SIG-M5 (cell line): ENCODE measurements at regions not wholly inside any gene's neighbourhood (a gene's known extent, or its start where the extent isn't known, plus 50 kb on each side); places are given as distances from the start of the nearest gene placed in this dataset.
"Not testable (repeated sequence)": the region's sequence is repeated elsewhere in the genome, so short reads cannot be mapped to it uniquely, and the experiment has no call there.

ENCODE experiments used
- DNase-seq: peaks from one replicate; lab custom pipeline; 2025; lab: John Stamatoyannopoulos, UW

DNA sequence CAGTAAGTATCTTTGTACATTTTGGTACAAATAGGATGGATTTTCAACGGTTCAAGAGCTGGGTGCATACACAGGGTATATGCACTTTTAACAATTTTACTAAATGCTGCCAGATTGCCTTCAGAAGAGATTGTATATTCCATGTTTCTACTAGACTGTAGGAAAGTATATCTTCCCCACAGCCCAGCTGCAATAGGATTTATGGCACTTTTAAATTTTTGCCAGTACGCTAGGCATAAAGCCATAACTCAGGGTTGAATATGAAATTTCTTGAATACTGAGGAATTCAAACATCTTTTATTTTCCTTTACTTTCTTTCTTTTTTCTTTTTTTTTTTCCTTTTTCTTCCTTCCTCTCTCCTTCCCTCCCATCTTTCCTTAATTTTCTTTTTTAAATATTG lies 78.7 kb upstream of the SULF2 start:
- no peak for DNase-seq

GRCh38 chr20:47863315-47863965 lies 78.2 kb upstream of the SULF2 start:
- no peak for DNase-seq

DNA sequence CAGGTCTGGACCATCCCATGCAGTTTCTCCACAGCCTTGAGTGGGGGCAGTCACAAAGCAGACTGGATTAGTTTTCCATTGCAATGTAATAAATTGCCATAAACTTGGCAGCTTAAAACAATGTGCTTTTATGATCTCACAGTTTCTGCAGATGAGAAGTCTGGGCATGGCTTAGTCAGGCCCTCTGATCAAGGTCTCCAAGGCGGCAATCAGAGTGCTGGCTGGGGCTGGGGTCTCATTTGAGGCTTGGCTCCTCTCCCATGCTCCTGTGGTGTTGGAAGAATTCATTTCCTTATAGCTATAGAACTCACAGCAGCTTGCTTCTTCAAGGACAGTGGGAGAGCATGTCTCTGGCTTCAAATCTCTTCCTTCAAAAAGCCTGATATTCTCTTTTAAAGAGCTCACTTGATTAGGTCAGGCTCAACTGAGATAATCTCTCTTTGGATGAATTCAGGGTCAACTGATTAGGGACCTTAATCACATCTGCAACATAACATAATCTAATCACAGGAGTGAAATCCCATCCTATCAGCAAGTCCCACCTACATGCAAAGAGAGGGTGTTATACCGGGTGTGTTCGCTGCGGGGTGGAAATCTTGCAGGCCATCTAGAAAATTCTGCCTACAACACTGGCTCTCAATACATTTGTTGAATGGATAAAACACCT lies 77.4 kb upstream of the SULF2 start:
- no peak for DNase-seq

DNA sequence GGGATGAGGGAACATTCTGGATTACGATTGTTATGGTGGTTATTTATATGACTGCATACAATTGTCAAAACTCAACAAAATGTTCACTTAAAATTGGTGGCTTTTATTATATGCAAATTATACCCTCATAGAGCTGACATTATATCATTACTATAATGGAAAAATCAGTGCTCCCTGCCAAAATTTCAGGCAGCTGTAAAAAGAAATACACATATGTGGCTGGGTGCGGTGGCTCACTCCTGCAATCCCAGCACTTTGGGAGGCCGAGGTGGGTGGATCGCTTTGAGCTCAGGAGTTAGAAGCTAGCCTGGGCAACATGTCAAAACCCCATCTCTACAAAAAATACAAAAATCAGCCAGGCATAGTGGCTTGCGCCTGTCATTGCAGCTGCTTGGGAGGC lies 75.8 kb upstream of the SULF2 start:
- no peak for DNase-seq

- DNase-seq, result no peak
Measured at GRCh38 chr20:47860049-47860830, 75.0 kb upstream of the SULF2 start.

DNA sequence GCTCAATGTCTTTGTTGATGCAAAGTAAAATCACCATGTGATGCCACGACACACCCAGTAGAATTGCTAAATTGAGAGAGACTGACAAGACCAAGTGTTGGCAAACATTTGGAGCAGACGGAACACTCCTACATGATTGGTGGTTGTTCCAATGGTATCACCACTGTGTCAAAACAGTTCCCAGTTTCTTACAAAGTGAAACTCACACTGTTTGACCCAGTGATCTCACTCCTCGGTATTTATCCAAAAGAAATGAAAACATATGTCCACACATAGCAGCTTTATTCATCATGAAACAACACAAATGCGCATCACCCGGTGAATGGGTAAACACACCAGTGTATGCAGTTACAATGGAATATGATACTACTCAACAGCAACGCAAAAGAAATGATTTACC lies 74.0 kb upstream of the SULF2 start:
- no peak for DNase-seq

DNA sequence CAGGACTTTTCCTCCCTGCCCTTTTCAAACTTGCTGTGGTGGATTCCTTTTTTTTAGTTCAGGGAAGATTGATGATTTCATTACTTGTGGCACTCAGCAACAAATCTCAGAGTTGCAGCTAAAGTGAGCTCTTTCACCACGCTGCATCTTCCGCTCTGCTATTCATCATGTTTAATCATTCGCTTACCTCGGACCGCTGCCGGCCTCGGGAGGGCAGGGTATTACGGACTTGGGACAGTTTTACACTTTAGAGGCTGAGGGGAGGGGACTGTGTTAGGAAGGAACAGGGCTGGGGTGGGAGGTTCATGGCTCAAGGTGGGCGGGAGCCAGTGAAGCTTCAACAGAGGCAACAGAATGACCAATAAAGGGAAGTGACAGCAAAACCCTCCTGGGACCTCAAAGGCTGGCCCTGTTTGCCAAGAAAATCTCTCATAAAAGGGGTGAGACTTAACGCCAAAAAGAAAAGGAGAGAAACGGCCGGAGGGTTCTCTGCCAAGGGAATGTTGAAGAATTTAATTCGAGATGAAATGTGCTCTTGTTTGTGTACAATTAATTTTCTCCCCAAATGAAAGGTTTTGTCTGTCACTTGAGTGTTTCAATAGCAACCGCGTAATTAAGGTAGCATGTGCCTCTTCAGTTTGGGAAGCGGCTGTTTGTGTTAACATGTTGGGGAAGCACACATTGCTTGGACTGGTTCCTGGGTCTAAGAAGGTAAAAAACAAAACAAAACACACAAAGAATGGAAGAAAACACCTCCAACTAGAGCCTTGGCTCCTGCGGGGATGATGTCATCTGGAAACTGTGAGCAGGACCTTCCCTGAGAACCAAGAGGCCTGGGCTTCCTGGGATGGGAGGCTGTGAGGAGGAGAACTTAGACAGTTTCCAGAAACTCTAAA lies 72.5 kb upstream of the SULF2 start:
- no peak for DNase-seq

GRCh38 chr20:47857187-47857568 lies 71.9 kb upstream of the SULF2 start:
- no peak for DNase-seq

- DNase-seq, result no peak
Measured at GRCh38 chr20:47855799-47856198, 70.5 kb upstream of the SULF2 start.

DNA sequence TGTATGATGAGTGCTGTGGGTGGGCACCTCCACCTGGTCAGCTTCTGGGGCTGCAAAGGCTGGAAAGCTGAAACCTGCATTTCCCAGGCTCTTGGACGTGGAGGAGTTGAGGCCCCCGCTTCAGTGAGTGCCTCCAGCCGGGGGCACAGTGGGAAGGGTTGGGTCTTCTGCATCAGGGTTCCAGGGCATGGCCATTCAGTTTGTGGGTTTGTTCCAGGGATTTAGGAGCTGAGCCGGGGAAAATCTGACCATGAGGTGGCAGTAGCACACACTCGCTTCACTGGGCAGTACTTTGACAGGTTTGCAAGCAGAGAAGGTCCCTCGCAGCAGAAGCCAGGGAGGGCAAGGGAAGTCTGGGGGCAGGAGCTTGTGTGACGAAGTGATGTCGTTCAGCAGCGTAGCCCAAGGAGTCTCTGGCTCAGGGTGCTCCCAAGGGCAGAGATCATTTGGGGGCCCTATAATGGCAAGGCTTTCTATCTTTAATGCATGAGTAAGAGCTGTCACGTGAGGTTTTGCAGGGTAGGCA lies 69.5 kb upstream of the SULF2 start:
- DNase-seq, result no peak

GRCh38 chr20:47851774-47852173 lies 66.5 kb upstream of the SULF2 start:
- no peak for DNase-seq

- DNase-seq, result no peak
Measured at GRCh38 chr20:47850146-47850545, 64.9 kb upstream of the SULF2 start.

DNA sequence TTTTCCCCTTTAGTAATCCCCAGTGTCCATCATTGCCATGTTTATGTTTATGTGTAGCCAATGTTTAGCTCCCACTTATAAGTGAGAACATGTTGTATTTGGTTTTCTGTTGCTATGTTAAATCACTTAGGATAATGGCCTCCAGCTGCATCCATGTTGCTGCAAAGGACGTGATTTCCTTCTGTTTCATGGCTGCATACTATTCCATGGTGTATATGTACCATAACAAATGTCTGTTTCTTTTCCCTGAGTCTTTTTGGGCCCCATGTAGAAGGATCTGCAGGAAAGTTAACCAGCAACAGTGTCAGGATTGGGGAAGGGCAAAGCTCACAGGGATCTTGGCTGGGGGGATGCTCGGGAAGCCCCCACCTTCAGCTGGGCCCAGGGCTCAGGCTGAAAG lies 64.3 kb upstream of the SULF2 start:
- DNase-seq, result no peak

DNA sequence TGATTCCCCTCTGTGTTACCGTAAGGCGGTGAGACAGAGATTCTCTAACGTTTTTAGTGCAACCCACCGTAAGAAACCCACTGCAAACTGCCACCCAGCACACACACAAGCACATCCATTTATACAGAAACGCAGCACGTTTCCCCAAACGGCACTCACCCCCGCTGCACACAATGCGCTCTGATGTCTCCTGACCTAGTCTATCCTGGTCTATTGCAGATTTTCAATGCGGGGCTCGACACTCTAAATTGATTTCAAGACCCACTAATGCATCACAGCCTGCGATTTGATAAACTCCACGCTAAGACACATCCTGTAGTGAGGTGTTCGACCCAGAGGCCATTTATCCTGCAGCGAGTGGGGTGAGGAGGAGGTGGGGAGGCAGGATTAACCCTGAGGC lies 63.7 kb upstream of the SULF2 start:
- no peak for DNase-seq

- DNase-seq, result not testable (repeated sequence)
Measured at GRCh38 chr20:47848534-47848933, 63.3 kb upstream of the SULF2 start.

DNA sequence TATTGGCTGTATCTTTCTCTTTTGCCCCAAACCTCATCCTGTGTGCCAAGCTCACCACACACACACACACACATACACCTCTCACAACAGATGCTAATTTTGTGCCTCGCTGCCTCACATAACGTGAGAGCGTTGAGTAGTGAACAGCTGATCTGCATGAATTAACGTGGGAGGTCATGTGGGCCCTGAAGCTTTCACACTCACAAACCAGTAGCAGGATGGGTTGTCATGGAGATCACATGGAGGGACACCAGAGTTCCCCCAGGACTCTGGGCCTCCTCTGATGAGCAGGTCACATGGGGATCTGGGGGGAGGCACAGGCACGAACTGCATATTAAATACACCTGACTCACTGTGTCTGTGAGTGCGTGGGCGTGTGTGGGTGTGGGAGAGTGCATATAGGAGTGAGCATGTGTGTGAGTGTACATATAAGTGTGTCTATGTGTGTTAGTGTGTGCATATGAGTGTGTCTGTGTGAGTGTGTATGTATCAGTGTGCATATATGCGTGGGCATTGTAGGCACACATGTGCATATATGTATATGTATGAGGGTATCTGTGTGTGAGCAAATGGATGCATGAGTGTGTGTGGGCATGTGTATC lies 62.7 kb upstream of the SULF2 start:
- no peak for DNase-seq

GRCh38 chr20:47847220-47847619 lies 61.9 kb upstream of the SULF2 start:
- DNase-seq, result not testable (repeated sequence)

DNA sequence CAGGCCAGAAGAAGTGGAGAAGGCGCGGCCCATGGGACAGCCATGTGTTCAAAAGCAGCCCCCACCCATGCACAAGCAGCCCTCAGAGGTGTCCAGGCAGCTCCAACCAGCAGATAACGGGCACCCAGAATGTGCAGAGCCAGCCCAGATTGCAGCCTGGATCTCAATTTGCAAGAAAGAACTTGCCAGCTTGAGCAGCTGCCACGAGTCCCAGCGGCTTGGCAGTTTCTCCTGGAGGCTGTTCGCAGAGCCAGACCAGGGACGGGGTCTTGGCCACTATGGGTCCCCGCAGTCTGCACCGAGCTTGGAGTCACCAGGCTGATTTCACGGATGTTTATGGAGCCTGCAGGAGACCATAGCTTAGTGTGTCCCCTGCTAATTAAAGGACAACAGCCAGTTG lies 61.4 kb upstream of the SULF2 start:
- DNase-seq, result not testable (repeated sequence)

DNA sequence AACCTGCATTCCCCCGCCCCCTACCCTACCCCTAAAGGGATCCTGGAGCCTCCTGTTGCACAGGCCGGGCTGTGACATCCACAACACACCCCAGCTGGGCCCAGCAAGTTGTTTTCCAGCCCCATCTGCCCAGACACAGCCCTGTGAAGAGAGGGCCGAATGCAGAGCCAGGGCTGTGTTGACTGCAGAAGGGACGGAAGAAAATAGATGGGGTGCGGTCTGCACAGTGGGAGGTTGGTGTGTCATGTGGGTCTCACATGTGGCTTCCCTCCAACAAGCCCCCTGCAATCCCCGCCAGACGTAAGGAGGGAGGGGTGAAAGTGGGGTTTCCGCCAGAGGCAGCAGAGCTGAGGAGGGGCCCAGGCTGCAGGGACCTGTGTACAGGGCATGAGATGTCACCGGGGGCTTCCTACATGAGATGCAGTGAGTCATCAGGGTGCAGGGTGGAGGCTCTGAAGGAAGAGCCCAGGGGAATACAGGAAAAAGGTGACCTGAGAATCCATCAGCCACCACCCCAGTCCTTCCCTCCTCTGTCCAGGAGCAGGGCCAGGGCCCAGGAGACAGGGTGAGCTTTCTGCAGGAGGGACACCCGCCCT lies 60.2 kb upstream of the SULF2 start:
- not testable (repeated sequence) for DNase-seq

- not testable (repeated sequence) for DNase-seq
Measured at GRCh38 chr20:47844568-47844906, 59.3 kb upstream of the SULF2 start.

- no peak for DNase-seq
Measured at GRCh38 chr20:47843886-47844567, 58.7 kb upstream of the SULF2 start.
